Body of pancreas (tissue), 4 donors: ENCODE measurements at regions not wholly inside any gene's neighbourhood (a gene's known extent, or its start where the extent isn't known, plus 50 kb on each side); places are given as distances from the start of the nearest gene placed in this dataset.

Experiments
- ATAC-seq: fragments of 150-250 bp; one replicate; pipeline ENCODE4 v1.9.1; 2016
- DNase-seq, 4 donors: peaks; one replicate each; pipeline ENCODE4 v3.0.0-alpha.2; 2019
- H3K27ac ChIP-seq, 4 donors: fragments of 200-600 bp; sonication (generic); 1 replicate in 3 of 4; 2 replicates in 1 of 4; pipeline versions ENCODE4 v1.5.1 to v1.6.1; 2016 to 2019; ENCODE audit warnings: mild to moderate bottlenecking in 1 of 4, mixed read lengths in 1 of 4, moderate library complexity in 1 of 4
- H3K27me3 ChIP-seq, 2 donors: fragments of 200-600 bp; sonication (generic); one replicate each; pipeline ENCODE4 v1.6.0; 2016; ENCODE audit warnings: mild to moderate bottlenecking in 1 of 2
- H3K36me3 ChIP-seq, 2 donors: fragments of 200-600 bp; sonication (generic); replicated peaks in 1 of 2; 2 replicates each; pipeline ENCODE4 v1.5.1; 2016; ENCODE audit warnings: low read depth in 2 of 2; ENCODE audit not compliant: insufficient read depth in 1 of 2
- H3K4me1 ChIP-seq: fragments of 200-600 bp; sonication (generic); one replicate; pipeline ENCODE4 v1.6.0; 2016
- H3K4me3 ChIP-seq, 2 donors: fragments of 200-600 bp; sonication (generic); 1 replicate in 1 of 2; 2 replicates in 1 of 2; pipeline ENCODE4 v1.5.1; 2016 to 2019
- H3K9me3 ChIP-seq, 3 donors: fragments of 200-600 bp; sonication (generic); 1 replicate in 2 of 3; 2 replicates in 1 of 3; pipeline ENCODE4 v1.5.1; 2016
- POLR2A ChIP-seq, 3 donors: fragments of 450-650 bp; IDR thresholded peaks; one replicate each; pipeline ENCODE4 v1.6.1; 2016; ENCODE audit warnings: antibody characterized with exemption in 3 of 3, mild to moderate bottlenecking in 2 of 3
- WGBS, 2 donors: methylation state at CpG; one replicate each; pipeline ENCODE4 v1.1.5; 2017; 5-methylcytosine and 5-hydroxymethylcytosine counted together
- intact Hi-C: fragments of 100-400 bp; cut with DNase I; formaldehyde crosslinking; loops from one replicate; pipeline ENCODE4 v1.15.1; 2023
- TF ChIP-seq, protein P1 (sequence below), 7 experiments: fragments of 450-650 bp in 4 of 7; fragments of 200-600 bp in 3 of 7; sonication (generic) in 3 of 7; IDR thresholded peaks; one replicate each; pipeline ENCODE4 v1.5.1; 2016 to 2019; ENCODE audit warnings: antibody characterized with exemption in 7 of 7

DNA sequence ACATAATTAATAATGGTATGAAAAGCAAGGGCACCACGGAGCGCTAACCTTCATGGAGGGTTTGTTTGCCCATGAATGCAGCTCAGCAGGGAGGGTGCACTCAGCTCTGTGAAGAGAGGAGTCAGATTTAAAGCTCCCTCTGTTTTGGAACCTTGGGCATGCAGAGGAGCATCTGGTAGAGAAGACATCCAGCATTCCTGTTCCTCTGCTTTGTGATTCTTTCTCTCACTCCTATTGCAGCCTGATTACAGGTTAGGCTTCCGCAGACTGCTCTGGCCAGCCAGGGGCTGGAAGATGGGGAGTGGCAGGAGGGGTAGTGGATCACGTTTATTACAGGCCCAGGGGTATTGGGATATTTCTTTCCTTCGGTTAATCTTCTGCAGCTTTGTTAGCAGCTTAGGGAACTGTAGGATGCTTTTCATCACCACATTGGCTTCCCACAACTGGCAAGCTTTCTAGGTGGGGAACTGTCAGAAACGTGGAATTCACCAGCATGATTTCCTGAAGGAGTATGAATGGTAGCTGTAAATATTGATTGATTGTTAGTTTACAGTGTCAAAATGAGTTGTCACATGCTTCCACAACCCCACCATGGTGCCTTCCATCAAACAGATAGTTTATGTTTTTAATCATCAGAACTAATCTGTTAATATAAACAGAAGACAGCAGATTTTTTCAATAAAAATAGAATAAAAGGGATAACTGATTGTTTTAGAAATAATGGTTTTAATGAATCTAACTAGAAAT lies 201.1 kb downstream of the VAPA start:
- no peak for DNase-seq
- TF ChIP-seq, protein P1, sequence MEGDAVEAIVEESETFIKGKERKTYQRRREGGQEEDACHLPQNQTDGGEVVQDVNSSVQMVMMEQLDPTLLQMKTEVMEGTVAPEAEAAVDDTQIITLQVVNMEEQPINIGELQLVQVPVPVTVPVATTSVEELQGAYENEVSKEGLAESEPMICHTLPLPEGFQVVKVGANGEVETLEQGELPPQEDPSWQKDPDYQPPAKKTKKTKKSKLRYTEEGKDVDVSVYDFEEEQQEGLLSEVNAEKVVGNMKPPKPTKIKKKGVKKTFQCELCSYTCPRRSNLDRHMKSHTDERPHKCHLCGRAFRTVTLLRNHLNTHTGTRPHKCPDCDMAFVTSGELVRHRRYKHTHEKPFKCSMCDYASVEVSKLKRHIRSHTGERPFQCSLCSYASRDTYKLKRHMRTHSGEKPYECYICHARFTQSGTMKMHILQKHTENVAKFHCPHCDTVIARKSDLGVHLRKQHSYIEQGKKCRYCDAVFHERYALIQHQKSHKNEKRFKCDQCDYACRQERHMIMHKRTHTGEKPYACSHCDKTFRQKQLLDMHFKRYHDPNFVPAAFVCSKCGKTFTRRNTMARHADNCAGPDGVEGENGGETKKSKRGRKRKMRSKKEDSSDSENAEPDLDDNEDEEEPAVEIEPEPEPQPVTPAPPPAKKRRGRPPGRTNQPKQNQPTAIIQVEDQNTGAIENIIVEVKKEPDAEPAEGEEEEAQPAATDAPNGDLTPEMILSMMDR (IDR thresholded peaks at IDR 0.05) = no peak
- no peak for TF ChIP-seq POLR2A (IDR thresholded peaks at IDR 0.05)
- no peak overlapping the region for H3K27ac ChIP-seq

DNA sequence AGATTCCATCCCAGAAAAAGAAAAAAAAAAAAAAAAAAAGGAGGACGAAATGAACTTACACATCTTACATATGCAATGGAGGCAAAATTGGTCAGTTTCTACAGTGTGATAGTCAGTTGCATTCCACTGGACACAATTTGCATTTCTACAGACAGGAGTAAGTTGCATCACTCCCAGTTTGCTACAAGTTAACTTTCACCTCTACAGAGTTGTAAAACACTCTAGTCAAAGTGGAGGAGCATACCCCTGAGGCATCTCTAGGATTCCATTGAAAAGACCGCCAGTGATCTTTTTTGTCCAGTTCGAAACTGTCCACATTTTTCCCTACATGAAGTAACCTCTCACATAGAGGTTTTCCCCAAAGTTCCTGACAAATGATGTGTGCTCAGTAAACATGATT lies 202.8 kb downstream of the VAPA start:
- ATAC-seq = no peak
- H3K9me3 ChIP-seq = no peaks in the 10 kb centered on the region
- no peak overlapping the region for H3K4me3 ChIP-seq
- H3K27ac ChIP-seq = no peak overlapping the region
- TF ChIP-seq, protein P1 (IDR thresholded peaks at IDR 0.05) = no peak
- no peak for TF ChIP-seq POLR2A (IDR thresholded peaks at IDR 0.05)
- intact Hi-C loops = no loop called here
- H3K4me1 ChIP-seq = peaks cover 5% of the 10 kb centered on the region
- 84 to 93% methylated on average over 3 of the region's 3 CpGs for WGBS, 2 donors
- DNase-seq = no peak
- no peaks in the 10 kb centered on the region for H3K27me3 ChIP-seq
- no peaks in the 10 kb centered on the region for H3K36me3 ChIP-seq

More for the DNA sequence above, 201.1 kb downstream of the VAPA start:
- H3K9me3 ChIP-seq = no peaks in the 10 kb centered on the region
- no peak overlapping the region for H3K4me3 ChIP-seq
- H3K27me3 ChIP-seq = no peaks in the 10 kb centered on the region
- H3K4me1 ChIP-seq = peaks cover 9% of the 10 kb centered on the region
- 75 to 79% methylated on average over 6 of the region's 6 CpGs for WGBS, 2 donors
- H3K36me3 ChIP-seq = no peaks in the 10 kb centered on the region
- ATAC-seq = no peak
- intact Hi-C loops = no loop called here

DNA sequence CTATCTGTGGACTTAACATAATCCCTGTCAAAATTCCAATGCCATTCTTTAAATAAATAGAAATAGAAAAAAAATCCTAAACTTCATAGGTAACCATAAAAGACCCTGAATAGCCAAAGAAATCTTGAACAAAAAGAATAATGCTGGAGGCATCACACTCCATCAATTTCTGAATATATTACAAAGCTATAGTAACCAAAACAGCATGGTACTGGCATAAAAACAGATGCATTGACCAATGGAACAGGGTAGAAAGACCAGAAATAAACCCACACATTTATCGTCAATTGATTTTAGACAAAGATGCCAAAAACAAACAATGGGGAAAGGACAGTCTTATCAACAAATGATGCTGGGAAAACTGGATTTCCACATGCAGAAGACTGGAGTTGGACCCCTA lies 205.7 kb downstream of the VAPA start:
- Histone ChIP-seq H3K27me3 (no peaks in the 10 kb centered on the region), H3K36me3 (no peaks in the 10 kb centered on the region), H3K9me3 (no peaks in the 10 kb centered on the region), H3K4me3 (no peak overlapping the region), H3K4me1 (peaks cover 16% of the 10 kb centered on the region), H3K27ac (no peak overlapping the region)
- no peak for TF ChIP-seq POLR2A (IDR thresholded peaks at IDR 0.05)
- TF ChIP-seq, protein P1 (IDR thresholded peaks at IDR 0.05) = no peak
- 90 to 94% methylated on average over 1 of the region's 1 CpG for WGBS, 2 donors
- intact Hi-C loops = no loop called here
- ATAC-seq (no peak), DNase-seq (no peak)

DNA sequence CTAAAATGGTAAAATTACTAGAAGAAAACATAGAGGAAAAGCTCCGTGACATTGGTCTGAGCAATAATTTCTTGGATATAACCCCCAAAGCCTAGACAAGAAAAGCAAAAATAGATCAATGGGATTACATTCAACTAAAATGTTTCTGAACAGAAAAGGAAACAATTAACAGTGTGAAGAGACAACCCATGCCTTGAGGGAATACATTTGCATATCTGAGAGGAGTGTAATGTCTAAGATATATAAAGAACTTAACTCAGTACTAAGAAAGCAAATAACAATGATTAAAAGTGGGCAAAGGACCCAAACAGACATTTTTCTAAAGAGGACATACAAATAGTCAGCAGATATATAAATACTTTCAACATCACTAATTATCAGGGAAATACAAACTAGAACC lies 206.2 kb downstream of the VAPA start:
- DNase-seq = no peak
- Histone ChIP-seq H3K27me3 (no peaks in the 10 kb centered on the region), H3K9me3 (no peaks in the 10 kb centered on the region), H3K36me3 (no peaks in the 10 kb centered on the region), H3K4me1 (peaks cover 16% of the 10 kb centered on the region), H3K27ac (no peak overlapping the region), H3K4me3 (no peak overlapping the region)
- TF ChIP-seq POLR2A (IDR thresholded peaks at IDR 0.05) = no peak
- TF ChIP-seq, protein P1 (IDR thresholded peaks at IDR 0.05) = no peak
- intact Hi-C loops = no loop called here
- ATAC-seq = no peak
- 91 to 94% methylated on average over 1 of the region's 1 CpG for WGBS, 2 donors

DNA sequence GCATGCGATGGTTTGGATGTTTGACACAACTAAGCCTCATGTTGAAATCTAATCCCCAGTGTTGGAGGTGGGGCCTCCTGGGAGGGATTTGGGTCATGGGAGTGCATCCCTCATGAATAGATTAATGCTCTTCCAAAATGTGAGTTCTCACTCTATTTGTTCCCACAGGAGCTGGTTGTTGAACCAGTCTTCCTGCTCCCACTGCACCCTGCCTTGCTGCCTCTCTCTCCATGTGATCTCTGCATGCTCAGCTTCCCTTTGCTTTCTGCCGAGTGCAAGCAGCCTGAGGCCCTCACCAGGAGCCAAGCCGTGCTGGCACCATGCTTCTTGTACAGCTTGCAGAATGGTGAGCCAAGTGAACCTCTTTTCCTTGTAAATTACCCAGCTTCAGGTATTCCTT lies 206.8 kb downstream of the VAPA start:
- Histone ChIP-seq H3K4me1 (peaks cover 16% of the 10 kb centered on the region), H3K27ac (no peak overlapping the region), H3K4me3 (no peak overlapping the region), H3K27me3 (no peaks in the 10 kb centered on the region), H3K36me3 (no peaks in the 10 kb centered on the region), H3K9me3 (no peaks in the 10 kb centered on the region)
- 59 to 65% methylated on average over 3 of the region's 3 CpGs for WGBS, 2 donors
- ATAC-seq = no peak
- no peak for DNase-seq
- intact Hi-C loops = no loop called here
- TF ChIP-seq POLR2A (IDR thresholded peaks at IDR 0.05) = no peak
- TF ChIP-seq, protein P1 (IDR thresholded peaks at IDR 0.05) = no peak
